Body of pancreas (tissue), 4 donors: ENCODE measurements at regions not wholly inside any gene's neighbourhood (a gene's known extent, or its start where the extent isn't known, plus 50 kb on each side); places are given as distances from the start of the nearest gene placed in this dataset.

Experiments used
- ATAC-seq: fragments of 150-250 bp; one replicate; pipeline ENCODE4 v1.9.1; 2016
- DNase-seq, 4 donors: peaks; one replicate each; pipeline ENCODE4 v3.0.0-alpha.2; 2019
- H3K27ac ChIP-seq, 4 donors: fragments of 200-600 bp; sonication (generic); 1 replicate in 3 of 4; 2 replicates in 1 of 4; pipeline versions ENCODE4 v1.5.1 to v1.6.1; 2016 to 2019; ENCODE audit warnings: mild to moderate bottlenecking in 1 of 4, mixed read lengths in 1 of 4, moderate library complexity in 1 of 4
- H3K27me3 ChIP-seq, 2 donors: fragments of 200-600 bp; sonication (generic); one replicate each; pipeline ENCODE4 v1.6.0; 2016; ENCODE audit warnings: mild to moderate bottlenecking in 1 of 2
- H3K36me3 ChIP-seq, 2 donors: fragments of 200-600 bp; sonication (generic); replicated peaks in 1 of 2; 2 replicates each; pipeline ENCODE4 v1.5.1; 2016; ENCODE audit warnings: low read depth in 2 of 2; ENCODE audit not compliant: insufficient read depth in 1 of 2
- H3K4me1 ChIP-seq: fragments of 200-600 bp; sonication (generic); one replicate; pipeline ENCODE4 v1.6.0; 2016
- H3K4me3 ChIP-seq, 2 donors: fragments of 200-600 bp; sonication (generic); 1 replicate in 1 of 2; 2 replicates in 1 of 2; pipeline ENCODE4 v1.5.1; 2016 to 2019
- H3K9me3 ChIP-seq, 3 donors: fragments of 200-600 bp; sonication (generic); 1 replicate in 2 of 3; 2 replicates in 1 of 3; pipeline ENCODE4 v1.5.1; 2016
- POLR2A ChIP-seq, 3 donors: fragments of 450-650 bp; IDR thresholded peaks; one replicate each; pipeline ENCODE4 v1.6.1; 2016; ENCODE audit warnings: antibody characterized with exemption in 3 of 3, mild to moderate bottlenecking in 2 of 3
- WGBS, 2 donors: methylation state at CpG; one replicate each; pipeline ENCODE4 v1.1.5; 2017; 5-methylcytosine and 5-hydroxymethylcytosine counted together
- intact Hi-C: fragments of 100-400 bp; cut with DNase I; formaldehyde crosslinking; loops from one replicate; pipeline ENCODE4 v1.15.1; 2023
- TF ChIP-seq, protein P1 (sequence below), 7 experiments: fragments of 450-650 bp in 4 of 7; fragments of 200-600 bp in 3 of 7; sonication (generic) in 3 of 7; IDR thresholded peaks; one replicate each; pipeline ENCODE4 v1.5.1; 2016 to 2019; ENCODE audit warnings: antibody characterized with exemption in 7 of 7

DNA sequence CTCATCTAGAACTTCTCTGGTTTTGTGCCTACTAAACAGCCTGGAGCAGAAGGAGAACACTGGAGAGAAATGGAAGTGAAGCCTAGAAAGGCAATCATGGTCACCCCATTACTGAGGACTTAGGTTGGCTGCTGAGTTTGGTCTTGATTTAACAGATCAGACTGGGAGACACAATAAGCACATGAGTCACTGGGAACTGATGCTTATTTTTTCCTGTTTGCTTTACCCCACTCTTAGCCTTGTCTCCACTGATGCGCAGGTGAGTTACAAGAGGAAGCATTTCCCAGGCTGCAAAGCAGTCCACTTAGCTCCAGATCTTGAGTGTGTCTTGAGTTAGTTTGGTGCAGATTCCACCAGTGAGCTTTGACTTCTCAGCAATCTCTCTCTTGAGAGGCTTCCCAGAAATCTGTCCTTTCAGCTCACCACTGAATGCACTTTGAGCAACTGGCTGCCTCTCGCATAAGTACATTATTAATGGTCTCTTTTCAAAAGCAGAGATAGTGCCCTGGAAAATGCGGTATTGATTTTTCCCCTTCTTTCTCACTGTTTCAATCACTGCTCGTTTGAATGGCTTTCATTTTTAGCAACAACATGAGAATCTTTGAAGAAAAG, 390.2 kb upstream of the SETBP1 start:
- H3K27ac ChIP-seq = no peak overlapping the region
- no peaks in the 10 kb centered on the region for H3K9me3 ChIP-seq
- H3K4me3 ChIP-seq = no peak overlapping the region
- H3K4me1 ChIP-seq = no peaks in the 10 kb centered on the region
- ATAC-seq (no peak), DNase-seq (no peak)
- H3K36me3 ChIP-seq = no peaks in the 10 kb centered on the region
- 30 to 37% methylated on average over 4 of the region's 4 CpGs for WGBS, 2 donors
- H3K27me3 ChIP-seq = no peaks in the 10 kb centered on the region
- TF ChIP-seq POLR2A (IDR thresholded peaks at IDR 0.05) = no peak
- TF ChIP-seq, protein P1, sequence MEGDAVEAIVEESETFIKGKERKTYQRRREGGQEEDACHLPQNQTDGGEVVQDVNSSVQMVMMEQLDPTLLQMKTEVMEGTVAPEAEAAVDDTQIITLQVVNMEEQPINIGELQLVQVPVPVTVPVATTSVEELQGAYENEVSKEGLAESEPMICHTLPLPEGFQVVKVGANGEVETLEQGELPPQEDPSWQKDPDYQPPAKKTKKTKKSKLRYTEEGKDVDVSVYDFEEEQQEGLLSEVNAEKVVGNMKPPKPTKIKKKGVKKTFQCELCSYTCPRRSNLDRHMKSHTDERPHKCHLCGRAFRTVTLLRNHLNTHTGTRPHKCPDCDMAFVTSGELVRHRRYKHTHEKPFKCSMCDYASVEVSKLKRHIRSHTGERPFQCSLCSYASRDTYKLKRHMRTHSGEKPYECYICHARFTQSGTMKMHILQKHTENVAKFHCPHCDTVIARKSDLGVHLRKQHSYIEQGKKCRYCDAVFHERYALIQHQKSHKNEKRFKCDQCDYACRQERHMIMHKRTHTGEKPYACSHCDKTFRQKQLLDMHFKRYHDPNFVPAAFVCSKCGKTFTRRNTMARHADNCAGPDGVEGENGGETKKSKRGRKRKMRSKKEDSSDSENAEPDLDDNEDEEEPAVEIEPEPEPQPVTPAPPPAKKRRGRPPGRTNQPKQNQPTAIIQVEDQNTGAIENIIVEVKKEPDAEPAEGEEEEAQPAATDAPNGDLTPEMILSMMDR (IDR thresholded peaks at IDR 0.05) = no peak
- intact Hi-C loops = no loop called here

DNA sequence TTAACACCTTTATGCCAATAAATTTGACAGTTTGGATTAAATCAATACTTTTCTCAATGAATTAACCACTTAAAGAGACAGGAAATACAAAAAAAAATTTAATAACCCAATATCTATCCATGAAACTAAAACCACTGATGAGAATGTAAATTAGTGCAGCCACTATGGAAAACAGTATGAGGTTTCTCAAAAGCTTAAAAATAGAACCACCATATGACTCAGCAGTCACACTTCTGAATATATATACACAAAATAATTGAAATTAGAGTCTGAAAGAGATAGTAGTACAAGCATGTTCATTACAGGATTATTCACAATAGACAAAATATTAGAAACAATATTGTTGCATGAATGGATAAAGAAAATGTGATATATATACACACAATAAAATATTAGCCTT, 382.1 kb upstream of the SETBP1 start:
- no peak for TF ChIP-seq POLR2A (IDR thresholded peaks at IDR 0.05)
- TF ChIP-seq, protein P1 (IDR thresholded peaks at IDR 0.05) = no peak
- ATAC-seq (no peak), DNase-seq (no peak)
- Histone ChIP-seq H3K27ac (no peak overlapping the region), H3K27me3 (no peaks in the 10 kb centered on the region), H3K4me3 (no peak overlapping the region), H3K4me1 (no peaks in the 10 kb centered on the region), H3K9me3 (no peaks in the 10 kb centered on the region), H3K36me3 (no peaks in the 10 kb centered on the region)
- intact Hi-C loops = no loop called here

DNA sequence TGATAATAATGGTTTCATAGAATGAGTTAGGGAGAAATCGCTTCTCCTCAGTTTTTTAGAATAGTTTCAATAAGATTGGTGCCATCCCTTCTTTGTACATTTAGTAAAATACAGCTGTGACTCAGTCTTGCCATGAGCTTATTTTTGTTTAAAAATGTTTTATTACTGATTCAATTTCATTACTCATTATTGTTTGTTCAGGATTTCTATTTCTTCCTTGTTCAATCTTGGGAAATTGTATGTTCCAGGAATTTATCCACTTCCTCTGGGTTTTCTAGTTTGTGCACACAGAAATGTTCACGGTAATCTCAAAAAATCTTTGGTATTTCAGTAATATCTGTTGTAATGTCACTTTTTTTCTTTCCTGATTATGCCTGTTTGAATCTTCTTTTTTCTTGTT, 371.5 kb upstream of the SETBP1 start:
- Histone ChIP-seq H3K9me3 (no peaks in the 10 kb centered on the region), H3K36me3 (no peaks in the 10 kb centered on the region), H3K4me1 (no peaks in the 10 kb centered on the region), H3K27me3 (no peaks in the 10 kb centered on the region), H3K27ac (no peak overlapping the region), H3K4me3 (no peak overlapping the region)
- WGBS, 2 donors = 76 to 78% methylated on average over 2 of the region's 2 CpGs
- ATAC-seq (no peak), DNase-seq (no peak)
- TF ChIP-seq, protein P1 (IDR thresholded peaks at IDR 0.05) = no peak
- no peak for TF ChIP-seq POLR2A (IDR thresholded peaks at IDR 0.05)
- intact Hi-C loops = no loop called here

DNA sequence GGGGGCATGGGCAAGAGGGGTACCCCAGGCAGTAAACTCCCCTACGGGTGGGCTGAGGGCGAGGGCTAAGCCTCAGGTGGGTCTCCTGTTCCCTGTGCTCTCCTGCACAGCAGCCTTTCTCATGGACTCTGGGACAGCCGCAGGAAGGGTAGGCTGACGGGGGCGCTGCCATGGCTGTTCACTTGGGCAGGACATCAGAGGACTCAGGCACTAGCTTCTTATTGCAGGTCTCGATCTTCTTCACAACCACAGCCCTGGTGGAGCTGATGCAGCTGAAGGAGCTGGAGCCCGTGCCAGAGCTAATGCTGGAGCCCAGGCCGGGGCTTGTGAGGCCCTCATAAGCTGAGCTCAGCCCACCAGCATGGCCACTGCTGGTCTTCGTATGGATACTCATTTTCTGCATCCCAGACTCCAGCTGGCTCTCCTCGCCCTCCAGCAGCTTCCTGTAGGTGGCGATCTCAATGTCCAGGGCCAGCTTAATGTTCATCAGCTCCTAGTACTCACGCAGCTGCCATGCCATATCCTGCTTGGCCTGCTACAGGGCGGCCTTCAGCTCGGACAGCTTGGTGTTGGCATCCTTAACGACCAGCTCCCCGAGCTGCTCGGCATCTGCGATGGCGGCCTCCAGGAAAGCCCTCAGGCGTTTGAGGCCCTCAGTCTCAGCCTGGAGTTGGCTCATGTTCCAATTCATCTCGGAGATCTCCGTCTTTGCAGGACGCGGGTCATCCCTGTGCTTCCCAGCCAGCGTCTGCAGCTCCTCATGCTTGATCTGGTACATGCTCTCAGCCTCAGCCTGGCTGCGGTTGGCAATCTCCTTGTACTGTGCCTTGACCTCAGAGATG, 359.8 kb upstream of the SETBP1 start:
- DNase-seq = no peak
- Histone ChIP-seq H3K4me3 (no peak overlapping the region), H3K36me3 (no peaks in the 10 kb centered on the region), H3K27me3 (no peaks in the 10 kb centered on the region), H3K4me1 (no peaks in the 10 kb centered on the region), H3K27ac (no peak overlapping the region), H3K9me3 (no peaks in the 10 kb centered on the region)
- intact Hi-C loops = no loop called here
- TF ChIP-seq, protein P1 (IDR thresholded peaks at IDR 0.05) = no peak
- no peak for TF ChIP-seq POLR2A (IDR thresholded peaks at IDR 0.05)
- ATAC-seq = no peak
- WGBS, 2 donors = 92 to 93% methylated on average over 24 to 26 of the region's 26 CpGs
